ENCODE measurements at regions not wholly inside any gene's neighbourhood (a gene's known extent, or its start where the extent isn't known, plus 50 kb on each side); places are given as distances from the start of the nearest gene placed in this dataset.
"Not testable (repeated sequence)": the region's sequence is repeated elsewhere in the genome, so short reads cannot be mapped to it uniquely, and the experiment has no call there.

GRCh38 chr1:199422206-199422605, 605.3 kb upstream of the NR5A2 start:
- DNase-seq (ENCODE audit: low read depth in 2 of 2): no peak

GRCh38 chr1:199447906-199448305, 579.6 kb upstream of the NR5A2 start:
- DNase-seq (ENCODE audit: low read depth in 2 of 2): no peak

- no peak for DNase-seq (ENCODE audit: low read depth in 2 of 2)
Observed at GRCh38 chr1:199448646-199449045, 578.9 kb upstream of the NR5A2 start.

GRCh38 chr1:199449221-199449620, 578.3 kb upstream of the NR5A2 start:
- no peak for DNase-seq (ENCODE audit: low read depth in 2 of 2)

GRCh38 chr1:199449681-199450080, 577.8 kb upstream of the NR5A2 start:
- DNase-seq (ENCODE audit: low read depth in 2 of 2): no peak

GRCh38 chr1:199452627-199453026, 574.9 kb upstream of the NR5A2 start:
- DNase-seq (ENCODE audit: low read depth in 2 of 2): no peak

- DNase-seq (ENCODE audit: low read depth in 2 of 2): no peak
Observed at GRCh38 chr1:199453723-199454122, 573.8 kb upstream of the NR5A2 start.

- DNase-seq (ENCODE audit: low read depth in 2 of 2): no peak
Observed at GRCh38 chr1:199460933-199461332, 566.6 kb upstream of the NR5A2 start.

- peak; percentile 32 to 37 for DNase-seq (ENCODE audit: low read depth in 2 of 2)
Observed at GRCh38 chr1:199463521-199464127, 563.9 kb upstream of the NR5A2 start.

GRCh38 chr1:199466961-199467360, 560.5 kb upstream of the NR5A2 start:
- DNase-seq (ENCODE audit: low read depth in 2 of 2): no peak

- DNase-seq (ENCODE audit: low read depth in 2 of 2): no peak
Observed at GRCh38 chr1:199472018-199472417, 555.5 kb upstream of the NR5A2 start.

GRCh38 chr1:199472978-199473377, 554.5 kb upstream of the NR5A2 start:
- DNase-seq (ENCODE audit: low read depth in 2 of 2): no peak

GRCh38 chr1:199474738-199475137, 552.8 kb upstream of the NR5A2 start:
- DNase-seq (ENCODE audit: low read depth in 2 of 2): no peak

GRCh38 chr1:199482426-199482825, 545.1 kb upstream of the NR5A2 start:
- DNase-seq (ENCODE audit: low read depth in 2 of 2): no peak

GRCh38 chr1:199489594-199489993, 537.9 kb upstream of the NR5A2 start:
- no peak for DNase-seq (ENCODE audit: low read depth in 2 of 2)

- DNase-seq (ENCODE audit: low read depth in 2 of 2): peak; percentile 62
Observed at GRCh38 chr1:199490769-199491527, 536.6 kb upstream of the NR5A2 start.

GRCh38 chr1:199495432-199495831, 532.1 kb upstream of the NR5A2 start:
- no peak for DNase-seq (ENCODE audit: low read depth in 2 of 2)

GRCh38 chr1:199498802-199499201, 528.7 kb upstream of the NR5A2 start:
- not testable (repeated sequence) for DNase-seq (ENCODE audit: low read depth in 2 of 2)

- DNase-seq (ENCODE audit: low read depth in 2 of 2): no peak
Observed at GRCh38 chr1:199508072-199508471, 519.4 kb upstream of the NR5A2 start.

- DNase-seq (ENCODE audit: low read depth in 2 of 2): no peak
Observed at GRCh38 chr1:199508653-199509052, 518.9 kb upstream of the NR5A2 start.

- no peak for DNase-seq (ENCODE audit: low read depth in 2 of 2)
Observed at GRCh38 chr1:199509456-199509855, 518.1 kb upstream of the NR5A2 start.

- DNase-seq (ENCODE audit: low read depth in 2 of 2): no peak
Observed at GRCh38 chr1:199510314-199510713, 517.2 kb upstream of the NR5A2 start.

GRCh38 chr1:199512037-199512710, 515.3 kb upstream of the NR5A2 start:
- no peak for DNase-seq (ENCODE audit: low read depth in 2 of 2)
